Gastrocnemius medialis (tissue), 4 donors: ENCODE measurements at regions not wholly inside any gene's neighbourhood (a gene's known extent, or its start where the extent isn't known, plus 50 kb on each side); places are given as distances from the start of the nearest gene placed in this dataset.

Experiments used
- ATAC-seq, 2 donors: fragments of 150-250 bp; one replicate each; pipeline ENCODE4 v1.9.1; 2016
- DNase-seq, 2 donors: peaks; one replicate each; pipeline ENCODE4 v3.0.0-alpha.2; 2019
- H3K27ac ChIP-seq, 4 donors: fragments of 200-600 bp; sonication (generic); 1 replicate in 1 of 4; 2 replicates in 3 of 4; pipeline ENCODE4 v1.5.1; 2016 to 2018; ENCODE audit warnings: mild to moderate bottlenecking in 2 of 4, moderate library complexity in 1 of 4
- H3K27me3 ChIP-seq, 3 donors: fragments of 200-600 bp; sonication (generic) in 2 of 3; 1 replicate in 1 of 3; 2 replicates in 2 of 3; pipeline versions ENCODE4 v1.5.1 to v1.6.0; 2016 to 2019; ENCODE audit warnings: mild to moderate bottlenecking in 1 of 3, moderate library complexity in 1 of 3
- H3K36me3 ChIP-seq, 2 donors: fragments of 200-600 bp; sonication (generic) in 1 of 2; one replicate each; pipeline ENCODE4 v1.5.1; 2017 to 2018
- H3K4me1 ChIP-seq, 2 donors: fragments of 200-600 bp; sonication (generic) in 1 of 2; one replicate each; pipeline ENCODE4 v1.5.1; 2016 to 2017; ENCODE audit warnings: mild to moderate bottlenecking in 2 of 2
- H3K4me3 ChIP-seq, 4 donors: fragments of 200-600 bp; sonication (generic) in 3 of 4; 1 replicate in 1 of 4; 2 replicates in 3 of 4; pipeline ENCODE4 v1.5.1; 2016 to 2019; ENCODE audit warnings: mild to moderate bottlenecking in 2 of 4
- H3K9me3 ChIP-seq, 3 donors: fragments of 200-600 bp; sonication (generic) in 2 of 3; 1 replicate in 1 of 3; 2 replicates in 2 of 3; pipeline ENCODE4 v1.5.1; 2016 to 2019
- POLR2A ChIP-seq, 2 donors: fragments of 450-650 bp; IDR thresholded peaks; one replicate each; pipeline ENCODE4 v1.6.1; 2017; ENCODE audit warnings: antibody characterized with exemption in 2 of 2, mild to moderate bottlenecking in 2 of 2, moderate library complexity in 2 of 2
- in situ Hi-C, 4 donors: fragments of 200-750 bp; cut with MboI; loops; one replicate each; pipeline versions ENCODE4 v1.15.0 to v1.8.0; 2017; ENCODE audit warnings: low sequenced_read_pairs in 4 of 4
- intact Hi-C: fragments of 100-400 bp; cut with DNase I; formaldehyde crosslinking; loops from one replicate; pipeline ENCODE4 v1.15.1; 2023; ENCODE audit warnings: low total_unique reads
- TF ChIP-seq, protein P1 (sequence below), 5 experiments: fragments of 450-650 bp in 3 of 5; fragments of 200-600 bp in 2 of 5; sonication (generic) in 2 of 5; IDR thresholded peaks in 4 of 5; conservative IDR thresholded peaks in 1 of 5; 1 replicate in 4 of 5; 2 replicates in 1 of 5; pipeline ENCODE4 v1.5.1; 2016 to 2019; ENCODE audit warnings: antibody characterized with exemption in 5 of 5, mild to moderate bottlenecking in 3 of 5, moderate library complexity in 3 of 5

DNA sequence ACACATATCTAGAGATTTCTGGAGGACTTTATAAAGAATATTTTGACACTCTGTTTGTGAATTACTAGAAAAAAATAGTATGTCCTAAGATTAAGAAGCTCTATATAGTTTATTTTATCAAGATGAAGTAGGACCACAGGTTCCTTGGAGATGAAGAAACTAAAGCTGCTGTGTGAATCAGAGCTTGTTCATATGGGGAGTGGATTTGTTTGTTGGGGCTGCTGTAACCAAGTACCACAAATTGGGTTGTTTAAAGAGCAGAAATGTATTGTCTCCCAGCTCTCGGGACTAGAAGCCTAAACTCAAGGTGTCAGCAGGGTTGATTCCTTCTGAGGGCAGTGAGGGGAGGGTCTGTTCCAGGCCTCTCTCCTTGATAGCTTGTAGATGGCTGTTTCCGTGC lies 270.6 kb upstream of the UMPS start:
- intact Hi-C loops (no loop called here), in situ Hi-C loops (loop anchor here in 3 of 4 donors (10.0 to 25.0 kb wide), 3 partner anchors 435 to 447 kb away; no protein-coding TSS in a partner anchor)
- Histone ChIP-seq H3K27ac (no peak overlapping the region), H3K27me3 (no peaks in the 10 kb centered on the region), H3K4me3 (no peak overlapping the region), H3K4me1 (no peaks in the 10 kb centered on the region), H3K9me3 (no peaks in the 10 kb centered on the region), H3K36me3 (peaks cover 0 to 7% of the 10 kb centered on the region in 2 donors)
- TF ChIP-seq, protein P1, sequence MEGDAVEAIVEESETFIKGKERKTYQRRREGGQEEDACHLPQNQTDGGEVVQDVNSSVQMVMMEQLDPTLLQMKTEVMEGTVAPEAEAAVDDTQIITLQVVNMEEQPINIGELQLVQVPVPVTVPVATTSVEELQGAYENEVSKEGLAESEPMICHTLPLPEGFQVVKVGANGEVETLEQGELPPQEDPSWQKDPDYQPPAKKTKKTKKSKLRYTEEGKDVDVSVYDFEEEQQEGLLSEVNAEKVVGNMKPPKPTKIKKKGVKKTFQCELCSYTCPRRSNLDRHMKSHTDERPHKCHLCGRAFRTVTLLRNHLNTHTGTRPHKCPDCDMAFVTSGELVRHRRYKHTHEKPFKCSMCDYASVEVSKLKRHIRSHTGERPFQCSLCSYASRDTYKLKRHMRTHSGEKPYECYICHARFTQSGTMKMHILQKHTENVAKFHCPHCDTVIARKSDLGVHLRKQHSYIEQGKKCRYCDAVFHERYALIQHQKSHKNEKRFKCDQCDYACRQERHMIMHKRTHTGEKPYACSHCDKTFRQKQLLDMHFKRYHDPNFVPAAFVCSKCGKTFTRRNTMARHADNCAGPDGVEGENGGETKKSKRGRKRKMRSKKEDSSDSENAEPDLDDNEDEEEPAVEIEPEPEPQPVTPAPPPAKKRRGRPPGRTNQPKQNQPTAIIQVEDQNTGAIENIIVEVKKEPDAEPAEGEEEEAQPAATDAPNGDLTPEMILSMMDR (IDR thresholded peaks at IDR 0.05 in 4 of 5, conservative IDR thresholded peaks at IDR 0.05 in 1 of 5) = no peak
- TF ChIP-seq POLR2A (IDR thresholded peaks at IDR 0.05) = no peak
- ATAC-seq = no peak
- no peak for DNase-seq

DNA sequence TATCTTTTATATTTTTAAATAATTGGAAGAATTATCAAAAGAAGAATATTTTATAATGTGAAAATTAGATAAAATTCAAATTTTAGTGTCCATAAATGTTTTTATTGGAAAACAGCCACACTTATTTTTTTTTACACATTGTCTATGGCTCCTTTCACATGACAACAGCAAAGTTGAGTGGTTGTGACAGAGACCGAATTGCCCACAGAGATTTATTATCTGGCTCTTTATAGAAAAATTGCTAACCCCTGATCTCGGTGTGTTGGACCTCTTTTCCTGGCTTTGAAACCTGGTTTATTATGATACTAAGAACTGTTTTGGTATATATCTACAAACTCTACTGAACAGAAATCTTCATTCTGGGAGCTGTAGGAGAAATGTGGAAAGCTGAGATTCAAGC lies 269.1 kb upstream of the UMPS start:
- intact Hi-C loops (no loop called here), in situ Hi-C loops (loop anchor here in 3 of 4 donors (10.0 to 25.0 kb wide), 3 partner anchors 436 to 449 kb away; no protein-coding TSS in a partner anchor)
- Histone ChIP-seq H3K27me3 (no peaks in the 10 kb centered on the region), H3K36me3 (peaks cover 0 to 7% of the 10 kb centered on the region in 2 donors), H3K27ac (no peak overlapping the region), H3K4me1 (no peaks in the 10 kb centered on the region), H3K4me3 (no peak overlapping the region), H3K9me3 (no peaks in the 10 kb centered on the region)
- TF ChIP-seq, protein P1 (IDR thresholded peaks at IDR 0.05 in 4 of 5, conservative IDR thresholded peaks at IDR 0.05 in 1 of 5) = no peak
- no peak for TF ChIP-seq POLR2A (IDR thresholded peaks at IDR 0.05)
- DNase-seq = no peak
- ATAC-seq = no peak

DNA sequence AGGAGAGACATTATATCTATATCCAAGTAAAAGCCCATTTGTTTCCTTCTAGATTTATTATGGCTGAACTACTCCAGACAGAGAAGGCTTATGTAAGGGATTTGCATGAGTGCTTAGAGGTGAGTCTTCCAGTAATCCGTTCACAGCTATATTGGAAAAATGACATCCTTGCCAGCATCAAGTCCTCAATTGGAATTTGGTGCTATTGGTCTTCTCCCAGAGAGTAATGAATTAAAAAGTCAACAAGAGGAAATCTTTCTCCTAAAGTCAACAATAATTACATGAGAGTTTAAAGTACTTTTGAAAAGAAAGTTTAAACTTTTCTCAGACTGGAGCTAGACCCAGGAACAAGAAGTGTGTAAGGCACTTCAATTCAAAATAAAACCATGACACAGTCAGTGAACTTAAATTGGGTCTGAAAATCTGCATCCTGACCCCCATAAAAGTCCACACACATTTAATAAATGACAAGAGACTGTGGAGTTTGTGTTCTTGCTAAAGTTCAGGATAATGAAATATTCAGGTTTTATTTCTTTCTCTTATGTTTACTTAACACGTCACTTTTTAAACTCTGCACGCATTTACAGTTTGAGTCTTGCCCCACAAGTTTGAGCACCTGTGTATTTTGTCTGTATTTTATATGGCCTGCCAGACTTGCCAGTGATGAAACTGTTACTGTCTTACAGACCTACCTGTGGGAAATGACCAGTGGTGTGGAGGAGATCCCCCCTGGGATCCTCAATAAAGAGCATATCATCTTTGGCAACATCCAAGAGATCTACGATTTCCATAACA lies 268.2 kb upstream of the UMPS start:
- ATAC-seq (no peak), DNase-seq (no peak)
- in situ Hi-C loops = loop anchor here in 3 of 4 donors (10.0 to 25.0 kb wide), 3 partner anchors 437 to 450 kb away; no protein-coding TSS in a partner anchor
- no peaks in the 10 kb centered on the region for H3K9me3 ChIP-seq
- TF ChIP-seq, protein P1 (IDR thresholded peaks at IDR 0.05 in 4 of 5, conservative IDR thresholded peaks at IDR 0.05 in 1 of 5) = no peak
- no peak for TF ChIP-seq POLR2A (IDR thresholded peaks at IDR 0.05)
- peaks cover 0 to 7% of the 10 kb centered on the region in 2 donors for H3K36me3 ChIP-seq
- intact Hi-C loops = no loop called here
- no peak overlapping the region for H3K27ac ChIP-seq
- H3K27me3 ChIP-seq = no peaks in the 10 kb centered on the region
- no peak overlapping the region for H3K4me3 ChIP-seq
- no peaks in the 10 kb centered on the region for H3K4me1 ChIP-seq

DNA sequence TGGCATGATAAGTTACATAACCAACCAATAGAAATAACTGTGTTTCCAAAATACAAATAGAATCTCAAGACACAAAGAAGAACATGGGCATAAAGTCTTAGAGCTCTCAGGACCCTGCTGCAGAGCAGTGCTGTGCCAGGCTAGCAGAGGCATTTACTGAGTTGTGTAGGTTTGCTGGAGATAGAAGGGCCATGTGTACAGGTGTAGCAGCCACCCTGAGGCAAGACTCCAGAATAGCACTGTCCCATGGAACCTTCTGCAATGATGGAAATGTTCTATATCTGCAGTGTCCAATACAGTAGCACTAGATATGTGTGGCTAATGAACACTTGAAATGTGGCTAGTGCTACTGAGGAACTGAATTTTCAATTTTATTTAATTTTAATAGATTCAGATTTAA lies 267.0 kb upstream of the UMPS start:
- no peak for TF ChIP-seq POLR2A (IDR thresholded peaks at IDR 0.05)
- TF ChIP-seq, protein P1 (IDR thresholded peaks at IDR 0.05 in 4 of 5, conservative IDR thresholded peaks at IDR 0.05 in 1 of 5) = no peak
- in situ Hi-C loops (loop anchor here in 3 of 4 donors (10.0 to 25.0 kb wide), 3 partner anchors 438 to 451 kb away; no protein-coding TSS in a partner anchor), intact Hi-C loops (no loop called here)
- ATAC-seq (no peak), DNase-seq (no peak)
- Histone ChIP-seq H3K4me3 (no peak overlapping the region), H3K9me3 (no peaks in the 10 kb centered on the region), H3K27ac (no peak overlapping the region), H3K36me3 (peaks cover 0 to 7% of the 10 kb centered on the region in 2 donors), H3K4me1 (no peaks in the 10 kb centered on the region), H3K27me3 (no peaks in the 10 kb centered on the region)
